H1 (cell line): ENCODE measurements at regions not wholly inside any gene's neighbourhood (a gene's known extent, or its start where the extent isn't known, plus 50 kb on each side); places are given as distances from the start of the nearest gene placed in this dataset.

Source experiments
- BRCA1 ChIP-seq: IDR thresholded peaks from 2 replicates; pipeline ENCODE4 v1.6.1; 2012; ENCODE audit warnings: low read depth, low read length, improper control_type of control experiment
- CBX8 ChIP-seq: fragments of 300-800, 300-1000 bp; sonication (generic); IDR thresholded peaks from 2 replicates; pipeline ENCODE4 v1.7.1; 2016; ENCODE audit warnings: low read depth, low read length, borderline replicate concordance
- CHD1 ChIP-seq: IDR thresholded peaks from 2 replicates; pipeline ENCODE4 v1.6.1; 2012; ENCODE audit warnings: low read depth, low read length, improper control_type of control experiment
- CHD2 ChIP-seq: IDR thresholded peaks from 2 replicates; pipeline ENCODE4 v1.6.1; 2012; ENCODE audit warnings: low read length, improper control_type of control experiment
- CREB1 ChIP-seq: IDR thresholded peaks from 2 replicates; pipeline ENCODE4 v1.6.1; 2012; ENCODE audit warnings: inconsistent platforms
- CTBP2 ChIP-seq: IDR thresholded peaks from 2 replicates; pipeline ENCODE4 v1.7.0; 2011; ENCODE audit warnings: borderline replicate concordance, mild to moderate bottlenecking, moderate library complexity, mixed read lengths, low read length; ENCODE audit not compliant: insufficient read depth, insufficient read length
- HDAC6 ChIP-seq: IDR thresholded peaks from one replicate; pipeline ENCODE4 v1.7.1; 2012; ENCODE audit warnings: low read depth, mild to moderate bottlenecking, inconsistent platforms, low read length, moderate library complexity
- KDM1A ChIP-seq: fragments of 200-600, 300-600 bp; sonication (generic); IDR thresholded peaks from 2 replicates; pipeline ENCODE4 v1.7.1; 2016; ENCODE audit warnings: mild to moderate bottlenecking, low read length, borderline replicate concordance
- KDM4A ChIP-seq: IDR thresholded peaks from one replicate; pipeline ENCODE4 v1.7.1; 2012; ENCODE audit warnings: low read depth, mild to moderate bottlenecking, moderate library complexity, low read length, inconsistent platforms; ENCODE audit not compliant: severe bottlenecking
- MAX ChIP-seq: IDR thresholded peaks from 2 replicates; pipeline ENCODE4 v1.6.1; 2012; ENCODE audit warnings: inconsistent platforms
- NANOG ChIP-seq: IDR thresholded peaks from 2 replicates; pipeline ENCODE4 v1.6.1; 2011; ENCODE audit warnings: low read length, low read depth, mild to moderate bottlenecking, inconsistent platforms; ENCODE audit not compliant: insufficient read depth, poor library complexity, severe bottlenecking
- PHF8 ChIP-seq: fragments of 200-600 bp; sonication (generic); conservative IDR thresholded peaks from 2 replicates; pipeline ENCODE4 v1.7.1; 2012; ENCODE audit warnings: low read depth, mild to moderate bottlenecking, inconsistent platforms, low read length, moderate library complexity
- POLR2A ChIP-seq, 2 experiments: IDR thresholded peaks; 1 replicate in 1 of 2; 2 replicates in 1 of 2; pipeline ENCODE4 v1.6.1; 2011; ENCODE audit warnings: low read depth in 2 of 2, low read length in 2 of 2, mild to moderate bottlenecking in 2 of 2; ENCODE audit errors: control extremely low read depth in 1 of 2
- RAD21 ChIP-seq, 2 experiments: IDR thresholded peaks in 1 of 2; conservative IDR thresholded peaks in 1 of 2; 2 replicates each; pipeline ENCODE4 v1.6.1; 2011; ENCODE audit warnings: low read depth in 2 of 2, low read length in 2 of 2, improper control_type of control experiment in 1 of 2, inconsistent platforms in 1 of 2, mild to moderate bottlenecking in 1 of 2, moderate library complexity in 1 of 2
- RNF2 ChIP-seq: fragments of 200-900, 300-1000 bp; sonication (generic); IDR thresholded peaks from 2 replicates; pipeline ENCODE4 v1.7.1; 2016; ENCODE audit warnings: borderline replicate concordance, low read depth, mild to moderate bottlenecking, antibody characterized with exemption, low read length; ENCODE audit not compliant: poor library complexity, severe bottlenecking; ENCODE audit errors: missing control alignments
- SAP30 ChIP-seq: fragments of 300-600 bp; sonication (generic); IDR thresholded peaks from 2 replicates; pipeline ENCODE4 v1.7.1; 2012; ENCODE audit warnings: low read length, moderate library complexity, mild to moderate bottlenecking, inconsistent platforms; ENCODE audit not compliant: insufficient read depth, insufficient replicate concordance
- SIX5 ChIP-seq: IDR thresholded peaks from 2 replicates; pipeline ENCODE4 v1.6.1; 2011; ENCODE audit warnings: mild to moderate bottlenecking, low read depth, low read length
- SP2 ChIP-seq: IDR thresholded peaks from 2 replicates; pipeline ENCODE4 v1.6.1; 2012; ENCODE audit warnings: mild to moderate bottlenecking, low read length, inconsistent platforms
- TBP ChIP-seq: IDR thresholded peaks from 2 replicates; pipeline ENCODE4 v1.6.1; 2011; ENCODE audit warnings: low read depth, low read length, improper control_type of control experiment
- TCF12 ChIP-seq: IDR thresholded peaks from 2 replicates; pipeline ENCODE4 v1.6.1; 2011; ENCODE audit warnings: low read depth, mild to moderate bottlenecking, low read length
- USF2 ChIP-seq: IDR thresholded peaks from 2 replicates; pipeline ENCODE4 v1.6.1; 2011; ENCODE audit warnings: low read length, improper control_type of control experiment
- ZNF274 ChIP-seq: IDR thresholded peaks from 2 replicates; pipeline ENCODE4 v1.7.0; 2012; ENCODE audit warnings: low read length, borderline replicate concordance; ENCODE audit errors: extremely low read depth

GRCh38 chr1:185646202-185646683 is 87.9 kb upstream of the HMCN1 start (continued):
- TF ChIP-seq CHD1 (no peak), SAP30 (no peak), RNF2 (no peak), KDM1A (no peak), KDM4A (no peak), CTBP2 (no peak), TBP (peak; percentile 36; the same call in 1 of the 2 replicates), HDAC6 (no peak), SP2 (no peak), SIX5 (no peak), MAX (no peak), NANOG (peak; percentile 68), USF2 (no peak), RAD21 (IDR thresholded peaks at IDR 0.05 in 1 of 2, conservative IDR thresholded peaks at IDR 0.05 in 1 of 2; ENCODE audit: low read depth in 2 of 2, low read length in 2 of 2) (0 out of 4 replicates have a peak, but pooled peaks of 1 of the 2 experiments have one; percentile 13), POLR2A (IDR thresholded peaks at IDR 0.05; ENCODE audit: control extremely low read depth in 1 of 2, low read depth in 2 of 2, low read length in 2 of 2) (peak in 1 of 2 experiments; percentile 43; a peak in 1 of 3 replicates), CHD2 (no peak), BRCA1 (no peak), CREB1 (no peak), TCF12 (no peak), CBX8 (no peak), PHF8 (no peak), ZNF274 (no peak)
